Small intestine (tissue), 7 donors: ENCODE measurements at regions not wholly inside any gene's neighbourhood (a gene's known extent, or its start where the extent isn't known, plus 50 kb on each side); places are given as distances from the start of the nearest gene placed in this dataset.
"Not testable (repeated sequence)": the region's sequence is repeated elsewhere in the genome, so short reads cannot be mapped to it uniquely, and the experiment has no call there.

ENCODE experiments used
- DNase-seq, 2 donors: peaks; one replicate each; pipeline versions ENCODE4 v3.0.0 to v3.0.0-alpha.2; 2013
- FAIRE-seq: peaks from 2 replicates; lab custom pipeline; 2012; peaks lifted over from hg19 to GRCh38; lab: Jason Lieb, UNC
- H3K27ac ChIP-seq, 3 donors: one replicate each; pipeline ENCODE4 v1.5.1; 2013; ENCODE audit warnings: low read length in 2 of 3, mild to moderate bottlenecking in 2 of 3, control low read depth in 1 of 3, inconsistent platforms in 1 of 3, low read depth in 1 of 3, moderate library complexity in 1 of 3
- H3K27me3 ChIP-seq, 3 donors: one replicate each; pipeline ENCODE4 v1.6.1; 2013; ENCODE audit warnings: low read length in 3 of 3, inconsistent platforms in 1 of 3; ENCODE audit not compliant: control insufficient read depth in 3 of 3, insufficient read depth in 3 of 3
- H3K36me3 ChIP-seq, 3 donors: one replicate each; pipeline ENCODE4 v1.6.1; 2013; ENCODE audit warnings: low read length in 3 of 3, inconsistent platforms in 1 of 3, low read depth in 1 of 3, mild to moderate bottlenecking in 1 of 3, moderate library complexity in 1 of 3; ENCODE audit not compliant: control insufficient read depth in 3 of 3, insufficient read depth in 2 of 3
- H3K4me1 ChIP-seq, 3 donors: one replicate each; pipeline ENCODE4 v1.6.1; 2013; ENCODE audit warnings: low read length in 2 of 3, inconsistent platforms in 1 of 3, low read depth in 1 of 3, mild to moderate bottlenecking in 1 of 3, moderate library complexity in 1 of 3; ENCODE audit not compliant: control insufficient read depth in 3 of 3, insufficient read depth in 2 of 3
- H3K4me3 ChIP-seq, 3 donors: one replicate each; pipeline ENCODE4 v1.5.1; 2013; ENCODE audit warnings: low read length in 3 of 3, control low read depth in 1 of 3, inconsistent platforms in 1 of 3, low read depth in 1 of 3, mild to moderate bottlenecking in 1 of 3, moderate library complexity in 1 of 3
- H3K9me3 ChIP-seq, 2 donors: one replicate each; pipeline ENCODE4 v1.6.1; 2013; ENCODE audit warnings: low read depth in 1 of 2, low read length in 1 of 2; ENCODE audit not compliant: control insufficient read depth in 2 of 2, insufficient read depth in 1 of 2
- WGBS, 3 donors: extraction: QIAGEN DNeasy Blood & Tissue Kit; methylation state at CpG; one replicate each; pipeline ENCODE4 v1.1.7; 2013; 5-methylcytosine and 5-hydroxymethylcytosine counted together
- donor health status: healthy with polysubstance abuse.
- donor health status: control.
- donor health status: control.
- donor health status: Bipolar disorder and iron deficiency.
- donor health status: healthy.

DNA sequence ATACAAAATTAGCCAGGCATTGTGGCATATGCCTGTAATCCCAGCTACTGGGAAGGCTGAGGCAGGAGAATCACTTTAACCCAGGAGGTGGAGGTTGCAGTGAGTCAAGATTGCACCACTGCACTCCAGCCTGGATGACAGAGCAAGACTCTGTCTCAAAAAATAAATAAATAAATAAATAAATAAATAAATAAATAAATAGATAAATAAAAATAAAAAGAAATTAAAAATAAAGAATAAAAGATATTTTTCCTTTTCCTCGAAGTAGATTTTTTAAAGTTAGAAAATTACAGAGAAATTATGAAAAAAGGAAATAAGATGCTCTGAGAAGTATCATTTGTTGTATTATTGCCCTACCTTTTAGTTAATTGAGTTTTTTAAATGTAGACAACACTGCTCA is 1906.1 kb downstream of the MAT2B start:
- not testable (repeated sequence) for H3K27me3 ChIP-seq, H3K9me3 ChIP-seq, H3K36me3 ChIP-seq, H3K4me3 ChIP-seq, FAIRE-seq, H3K4me1 ChIP-seq, DNase-seq, H3K27ac ChIP-seq
- WGBS, 3 donors = 74 to 88% (median 84%) methylated on average over 1 of the region's 1 CpG

DNA sequence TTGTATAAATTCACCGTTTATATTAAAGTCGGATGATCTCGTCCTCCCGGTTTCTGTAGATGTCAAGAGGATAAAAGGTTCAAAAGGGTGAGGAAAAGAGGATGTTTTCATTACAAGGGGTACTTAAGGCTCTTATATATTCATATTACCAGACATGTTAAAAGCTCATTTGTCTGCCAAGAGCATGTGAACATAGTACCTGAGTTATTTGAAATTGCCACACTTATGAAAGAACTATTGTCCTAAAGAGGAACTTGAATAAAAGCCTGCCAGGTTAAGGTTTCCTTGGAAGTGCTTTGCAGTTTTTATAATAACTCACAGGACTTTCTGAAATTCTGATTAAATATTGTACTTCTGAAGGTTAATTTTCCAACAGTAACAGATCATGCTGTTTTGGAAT is 1915.1 kb downstream of the MAT2B start:
- Histone ChIP-seq H3K4me1 (no peaks in the 10 kb centered on the region), H3K27ac (no peak overlapping the region), H3K9me3 (no peaks in the 10 kb centered on the region), H3K27me3 (no peaks in the 10 kb centered on the region), H3K36me3 (no peaks in the 10 kb centered on the region), H3K4me3 (no peak overlapping the region)
- DNase-seq (no peak), FAIRE-seq (no peak)
- WGBS, 3 donors = 57 to 76% (median 76%) methylated on average over 4 of the region's 4 CpGs

DNA sequence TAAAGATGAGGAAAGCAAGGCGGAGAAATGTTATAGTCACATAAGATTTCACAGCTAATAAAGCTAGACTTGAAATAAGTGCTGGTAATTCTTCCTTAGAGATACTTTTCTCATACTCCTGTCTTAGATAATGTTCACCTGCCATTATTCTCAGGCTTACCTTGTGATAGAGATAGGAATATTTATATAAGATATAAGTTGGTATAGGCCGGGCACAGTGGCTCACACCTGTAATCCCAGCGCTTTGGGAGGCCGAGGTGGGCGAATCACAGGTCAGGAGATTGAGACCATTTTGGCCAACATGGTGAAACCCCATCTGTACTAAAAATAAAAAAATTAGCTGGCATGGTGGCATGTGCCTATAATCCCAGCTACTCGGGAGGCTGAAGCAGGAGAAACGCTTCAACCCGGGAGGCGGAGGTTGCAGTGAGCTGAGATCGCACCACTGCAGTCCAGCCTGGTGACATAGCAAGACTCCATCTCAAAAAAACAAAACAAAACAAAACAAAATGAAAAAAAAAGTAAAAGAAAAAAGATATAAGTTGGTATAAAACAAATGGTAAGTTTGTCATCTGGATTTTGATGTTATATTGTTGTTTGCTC is 1918.4 kb downstream of the MAT2B start:
- no peak overlapping the region for H3K4me3 ChIP-seq
- H3K9me3 ChIP-seq = no peaks in the 10 kb centered on the region
- DNase-seq (no peak), FAIRE-seq (no peak)
- no peaks in the 10 kb centered on the region for H3K27me3 ChIP-seq
- no peaks in the 10 kb centered on the region for H3K36me3 ChIP-seq
- 83 to 86% (median 84%) methylated on average over 10 of the region's 10 CpGs for WGBS, 3 donors
- H3K27ac ChIP-seq = no peak overlapping the region
- no peaks in the 10 kb centered on the region for H3K4me1 ChIP-seq

GRCh38 chr5:165425594-165425993 is 1920.2 kb downstream of the MAT2B start:
- no peaks in the 10 kb centered on the region for H3K4me1 ChIP-seq
- H3K4me3 ChIP-seq = no peak overlapping the region
- H3K27ac ChIP-seq = no peak overlapping the region
- FAIRE-seq = no peak
- H3K9me3 ChIP-seq = no peaks in the 10 kb centered on the region
- H3K27me3 ChIP-seq = no peaks in the 10 kb centered on the region
- no peaks in the 10 kb centered on the region for H3K36me3 ChIP-seq
- 71 to 76% (median 73%) methylated on average over 4 of the region's 4 CpGs for WGBS, 3 donors
- DNase-seq = no peak

DNA sequence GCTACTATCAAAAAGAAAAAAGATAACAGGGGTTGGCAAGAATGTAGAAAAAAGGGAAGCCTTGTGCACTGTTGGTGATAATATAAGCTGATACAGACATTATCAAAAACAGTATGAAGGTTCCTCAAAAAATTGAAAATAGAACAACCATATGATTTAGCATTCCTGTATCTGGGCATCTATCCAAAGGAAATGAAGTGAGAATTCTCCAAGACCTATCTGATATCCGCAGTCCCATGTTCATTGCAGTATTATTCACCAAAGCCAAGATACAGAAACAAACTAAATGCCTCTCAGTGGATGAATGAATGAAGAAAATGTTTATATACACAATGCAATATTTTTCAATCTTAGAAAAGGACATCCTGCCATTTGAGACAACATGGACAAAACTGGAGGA is 1943.3 kb downstream of the MAT2B start:
- H3K9me3 ChIP-seq = no peaks in the 10 kb centered on the region
- no peaks in the 10 kb centered on the region for H3K36me3 ChIP-seq
- 66 to 80% (median 67%) methylated on average over 1 of the region's 1 CpG for WGBS, 3 donors
- FAIRE-seq (no peak), DNase-seq (no peak)
- H3K4me3 ChIP-seq = no peak overlapping the region
- no peak overlapping the region for H3K27ac ChIP-seq
- no peaks in the 10 kb centered on the region for H3K4me1 ChIP-seq
- no peaks in the 10 kb centered on the region for H3K27me3 ChIP-seq

DNA sequence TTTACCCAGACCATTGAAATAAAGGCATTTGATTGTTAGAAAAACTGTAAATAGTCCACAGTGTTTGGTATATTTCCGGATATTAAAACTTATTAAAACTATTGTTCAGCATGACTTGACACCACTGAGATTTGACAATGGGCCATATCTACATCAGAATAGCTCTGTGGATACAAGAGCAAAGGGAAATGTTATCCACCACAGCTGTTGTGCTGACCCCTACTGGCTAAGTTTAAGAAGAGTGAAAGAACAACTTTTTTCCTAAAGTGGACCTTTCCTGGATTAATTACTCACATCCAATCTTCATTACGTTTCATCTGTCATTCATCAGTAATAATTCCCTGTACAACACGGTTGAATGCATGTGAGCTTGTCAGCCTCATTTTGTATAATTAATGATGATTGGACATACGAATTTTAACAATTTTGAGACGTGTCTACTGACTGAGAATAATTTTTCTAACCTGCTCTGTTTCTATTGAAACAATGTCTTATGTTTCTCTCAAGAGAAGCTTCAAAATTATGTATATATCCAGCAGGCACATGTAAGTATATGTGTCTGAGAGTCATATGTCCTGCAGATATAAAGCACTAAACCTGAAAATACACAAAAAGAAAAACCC is 1952.6 kb downstream of the MAT2B start:
- no peaks in the 10 kb centered on the region for H3K4me1 ChIP-seq
- H3K36me3 ChIP-seq = no peaks in the 10 kb centered on the region
- H3K9me3 ChIP-seq = no peaks in the 10 kb centered on the region
- FAIRE-seq (no peak), DNase-seq (peak; percentile 0 to 6)
- no peak overlapping the region for H3K27ac ChIP-seq
- WGBS, 3 donors = 19 to 41% (median 22%) methylated on average over 5 of the region's 5 CpGs
- no peaks in the 10 kb centered on the region for H3K27me3 ChIP-seq
- H3K4me3 ChIP-seq = no peak overlapping the region

DNA sequence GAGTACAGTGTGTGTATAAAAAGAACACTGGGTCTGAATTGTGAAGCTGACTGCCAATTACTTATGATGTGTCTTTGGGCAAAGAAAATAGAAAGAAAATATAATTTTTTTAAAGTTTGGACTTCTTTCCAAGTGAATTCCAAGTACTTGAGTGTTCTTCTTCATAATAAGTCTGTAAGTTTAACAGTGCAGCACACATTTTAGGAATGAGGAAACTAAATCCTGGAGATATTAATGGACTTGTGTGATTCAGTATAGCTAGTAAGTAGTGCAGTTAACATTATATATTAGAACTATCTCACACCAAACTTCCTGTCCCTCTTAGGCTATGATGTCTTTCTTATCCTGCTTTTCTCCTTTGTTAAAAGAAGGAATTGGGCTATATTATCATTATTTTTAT is 1953.8 kb downstream of the MAT2B start:
- Histone ChIP-seq H3K27me3 (no peaks in the 10 kb centered on the region), H3K9me3 (peaks cover 0 to 1% of the 10 kb centered on the region in 2 donors), H3K4me1 (no peaks in the 10 kb centered on the region), H3K27ac (no peak overlapping the region), H3K36me3 (no peaks in the 10 kb centered on the region), H3K4me3 (no peak overlapping the region)
- DNase-seq (no peak), FAIRE-seq (no peak)

- FAIRE-seq (no peak), DNase-seq (no peak)
- H3K27me3 ChIP-seq = no peaks in the 10 kb centered on the region
- H3K27ac ChIP-seq = no peak overlapping the region
- peaks cover 0 to 6% of the 10 kb centered on the region in 2 donors for H3K9me3 ChIP-seq
- H3K4me3 ChIP-seq = no peak overlapping the region
- H3K4me1 ChIP-seq = no peaks in the 10 kb centered on the region
- no peaks in the 10 kb centered on the region for H3K36me3 ChIP-seq
- WGBS, 3 donors = 55 to 66% (median 59%) methylated on average over 4 of the region's 4 CpGs
These were observed 1955.5 kb downstream of the MAT2B start for GRCh38 chr5:165460911-165461310.

GRCh38 chr5:165477546-165477945 is 1972.1 kb downstream of the MAT2B start:
- no peak overlapping the region for H3K4me3 ChIP-seq
- no peaks in the 10 kb centered on the region for H3K4me1 ChIP-seq
- no peaks in the 10 kb centered on the region for H3K9me3 ChIP-seq
- no peak for DNase-seq
- no peaks in the 10 kb centered on the region for H3K36me3 ChIP-seq
- no peak for FAIRE-seq
- WGBS, 3 donors = 80 to 91% (median 89%) methylated on average over 3 of the region's 3 CpGs
- H3K27me3 ChIP-seq = no peaks in the 10 kb centered on the region
- no peak overlapping the region for H3K27ac ChIP-seq
